WERI-Rb-1 (cell line): ENCODE measurements at regions not wholly inside any gene's neighbourhood (a gene's known extent, or its start where the extent isn't known, plus 50 kb on each side); places are given as distances from the start of the nearest gene placed in this dataset.

ENCODE experiments used
- DNase-seq: peaks from one replicate; pipeline ENCODE4 v3.0.0-alpha.2; 2020
- H3K27ac ChIP-seq: fragments of 250-450 bp; sonication (Bioruptor Pico); 2 replicates; pipeline ENCODE4 v1.5.1; 2020; ENCODE audit warnings: mild to moderate bottlenecking, moderate library complexity
- H3K27me3 ChIP-seq: fragments of 250-450 bp; sonication (Bioruptor Pico); 2 replicates; pipeline ENCODE4 v1.5.1; 2021; ENCODE audit warnings: mild to moderate bottlenecking, low read depth, moderate library complexity; ENCODE audit not compliant: insufficient read depth, severe bottlenecking
- H3K36me3 ChIP-seq: fragments of 250-450 bp; sonication (Bioruptor Pico); 2 replicates; pipeline ENCODE4 v1.5.1; 2020; ENCODE audit warnings: mild to moderate bottlenecking, moderate library complexity
- H3K4me3 ChIP-seq: 2 replicates; pipeline ENCODE4 v1.5.1; 2011; ENCODE audit warnings: low read depth, mild to moderate bottlenecking, control low read depth, low read length
- H3K9me3 ChIP-seq: fragments of 250-450 bp; sonication (Bioruptor Pico); 2 replicates; pipeline ENCODE4 v1.5.1; 2021; ENCODE audit warnings: mild to moderate bottlenecking, moderate library complexity; ENCODE audit not compliant: severe bottlenecking
- CTCF ChIP-seq: IDR thresholded peaks from 2 replicates; pipeline ENCODE4 v1.5.1; 2011; ENCODE audit warnings: low read depth, mild to moderate bottlenecking, control low read depth, inconsistent platforms, low read length

- no peaks in the 10 kb centered on the region for H3K27me3 ChIP-seq
- no peaks in the 10 kb centered on the region for H3K36me3 ChIP-seq
- no peak overlapping the region for H3K4me3 ChIP-seq
- no peaks in the 10 kb centered on the region for H3K9me3 ChIP-seq
- DNase-seq = no peak
- TF ChIP-seq CTCF = no peak
- H3K27ac ChIP-seq = no peak overlapping the region
Observed at GRCh38 chr4:59024257-59024656, 1914.1 kb upstream of the IGFBP7 start.

- Histone ChIP-seq H3K36me3 (no peaks in the 10 kb centered on the region), H3K27ac (no peak overlapping the region), H3K4me3 (no peak overlapping the region), H3K9me3 (no peaks in the 10 kb centered on the region), H3K27me3 (no peaks in the 10 kb centered on the region)
- no peak for DNase-seq
- TF ChIP-seq CTCF = no peak
Observed at GRCh38 chr4:59037812-59038211, 1927.6 kb upstream of the IGFBP7 start.

- H3K27me3 ChIP-seq = no peaks in the 10 kb centered on the region
- no peak for DNase-seq
- H3K4me3 ChIP-seq = no peak overlapping the region
- no peak for TF ChIP-seq CTCF
- H3K9me3 ChIP-seq = no peaks in the 10 kb centered on the region
- no peaks in the 10 kb centered on the region for H3K36me3 ChIP-seq
- H3K27ac ChIP-seq = no peak overlapping the region
Observed at GRCh38 chr4:59039046-59039445, 1928.9 kb upstream of the IGFBP7 start.

- H3K27ac ChIP-seq = peak overlapping the region; percentile 88
Observed at GRCh38 chr4:59044286-59044900, 1934.2 kb upstream of the IGFBP7 start.

GRCh38 chr4:59054086-59054485 is 1943.9 kb upstream of the IGFBP7 start:
- H3K27ac ChIP-seq = no peak overlapping the region
- no peak for DNase-seq

More at GRCh38 chr4:59044286-59044900, 1934.2 kb upstream of the IGFBP7 start:
- Histone ChIP-seq H3K36me3 (no peaks in the 10 kb centered on the region), H3K4me3 (peak overlapping the region; percentile 31), H3K27me3 (no peaks in the 10 kb centered on the region), H3K9me3 (no peaks in the 10 kb centered on the region)
- TF ChIP-seq CTCF = no peak
- DNase-seq = peak; percentile 77

More at GRCh38 chr4:59054086-59054485, 1943.9 kb upstream of the IGFBP7 start:
- Histone ChIP-seq H3K9me3 (peaks cover 5% of the 10 kb centered on the region), H3K36me3 (no peaks in the 10 kb centered on the region), H3K27me3 (no peaks in the 10 kb centered on the region), H3K4me3 (no peak overlapping the region)
- TF ChIP-seq CTCF = no peak
